HG02884 (cell line): ENCODE measurements at regions not wholly inside any gene's neighbourhood (a gene's known extent, or its start where the extent isn't known, plus 50 kb on each side); places are given as distances from the start of the nearest gene placed in this dataset.

Experiments
- ATAC-seq: cut with Tn5 transposase; IDR thresholded peaks from one replicate; pipeline ENCODE4 v1.9.1; 2021; ENCODE audit warnings: mild to moderate bottlenecking, moderate library complexity; ENCODE audit not compliant: unreplicated experiment

DNA sequence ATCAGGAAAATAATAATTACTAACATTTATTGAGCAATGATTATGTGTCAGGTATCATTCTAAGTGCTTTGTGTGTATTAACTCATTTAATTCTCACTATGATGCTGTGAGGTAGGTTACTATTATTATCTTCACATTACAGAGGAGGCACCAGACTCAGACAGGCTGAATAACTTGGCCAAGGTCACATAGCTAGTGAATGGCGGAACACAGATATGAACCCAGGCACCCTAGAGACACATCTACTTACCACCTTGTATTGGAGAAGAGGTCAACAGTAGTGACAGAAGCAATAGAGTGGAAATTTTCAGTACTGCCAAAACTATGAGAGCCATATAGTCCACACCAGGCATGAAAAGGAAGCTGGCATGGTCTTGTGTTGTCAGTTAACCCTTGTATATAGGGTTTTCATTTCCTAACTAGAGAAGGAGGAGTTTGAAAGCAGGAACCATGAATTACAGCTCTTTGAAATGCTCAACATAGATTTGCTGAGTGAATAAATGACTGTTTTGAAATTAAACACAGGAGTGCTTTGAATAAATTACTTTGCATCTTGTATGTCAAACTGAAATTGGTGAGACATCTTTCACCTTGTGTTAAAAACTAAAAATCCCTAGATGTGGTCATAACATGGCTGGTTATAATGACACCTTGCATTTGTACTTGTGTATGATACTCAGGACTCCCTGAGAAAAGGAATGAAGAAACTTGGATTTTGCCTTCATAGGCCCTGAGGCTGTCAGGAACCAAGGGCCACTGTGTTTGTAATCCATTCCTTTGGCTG, 71.8 kb downstream of the RTL9 start:
- ATAC-seq, result no peak

DNA sequence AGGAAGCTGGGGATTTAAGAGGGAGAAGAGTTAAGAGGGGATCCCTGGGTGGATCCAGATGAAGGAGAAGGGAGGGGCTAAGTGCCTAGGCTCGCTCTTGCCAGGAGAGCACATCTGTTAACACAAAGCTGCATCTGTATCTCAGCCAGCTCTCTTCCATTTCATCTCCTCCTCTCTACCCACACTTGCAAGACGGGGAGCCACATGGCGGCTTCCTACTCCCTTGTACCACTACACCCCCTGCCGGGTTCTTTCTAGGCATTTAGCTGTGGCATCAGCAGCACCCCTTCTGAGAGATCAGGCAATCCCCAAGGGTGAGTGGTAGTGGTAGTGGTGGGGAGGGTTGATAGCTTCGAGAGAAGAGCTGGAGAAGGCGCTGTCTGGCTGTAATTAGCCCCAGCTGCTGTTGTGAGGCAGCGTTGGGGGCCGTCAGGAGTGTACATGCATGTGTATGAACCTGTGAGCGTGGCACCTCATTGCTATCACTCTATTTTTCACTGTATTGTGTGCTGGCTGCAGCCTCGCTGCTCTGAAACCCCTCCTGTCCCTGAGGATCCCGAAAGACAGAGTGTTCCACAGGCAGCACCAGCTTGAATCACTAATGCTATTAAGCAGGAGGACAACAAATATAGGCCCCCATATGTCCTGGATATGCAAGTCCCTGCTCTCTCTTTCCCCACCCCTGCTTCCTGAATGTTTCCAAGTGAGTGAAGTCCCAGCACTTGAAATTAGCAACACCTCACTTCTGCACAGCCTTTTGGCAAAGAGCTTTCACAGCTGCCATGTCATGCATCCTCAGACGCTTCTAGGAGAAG, 73.7 kb downstream of the RTL9 start:
- no peak for ATAC-seq

GRCh38 chrX:110432906-110433215, 74.2 kb downstream of the RTL9 start:
- ATAC-seq, result no peak

DNA sequence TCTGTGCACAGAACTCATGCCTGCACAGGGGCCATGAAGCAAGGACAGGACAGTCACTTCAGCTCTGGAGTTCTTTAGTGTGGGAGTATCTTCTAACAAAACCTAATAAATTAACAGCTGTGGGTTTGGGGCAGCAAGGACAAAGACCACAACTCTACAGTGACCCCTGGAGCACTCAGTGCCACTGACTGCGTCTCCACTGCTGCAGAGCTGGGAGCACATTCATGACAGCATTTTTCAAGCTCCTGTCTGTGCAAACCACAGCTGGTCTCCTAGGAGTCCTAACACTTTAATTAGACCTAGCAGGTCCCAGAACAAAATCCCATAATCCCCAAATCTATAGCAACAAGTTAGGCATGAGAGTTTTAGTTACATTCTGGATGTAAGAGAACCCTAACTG, 76.5 kb downstream of the RTL9 start:
- ATAC-seq, result no peak

GRCh38 chrX:110436523-110436922, 77.9 kb downstream of the RTL9 start:
- ATAC-seq, result no peak

GRCh38 chrX:110437686-110438085, 79.0 kb downstream of the RTL9 start:
- no peak for ATAC-seq

DNA sequence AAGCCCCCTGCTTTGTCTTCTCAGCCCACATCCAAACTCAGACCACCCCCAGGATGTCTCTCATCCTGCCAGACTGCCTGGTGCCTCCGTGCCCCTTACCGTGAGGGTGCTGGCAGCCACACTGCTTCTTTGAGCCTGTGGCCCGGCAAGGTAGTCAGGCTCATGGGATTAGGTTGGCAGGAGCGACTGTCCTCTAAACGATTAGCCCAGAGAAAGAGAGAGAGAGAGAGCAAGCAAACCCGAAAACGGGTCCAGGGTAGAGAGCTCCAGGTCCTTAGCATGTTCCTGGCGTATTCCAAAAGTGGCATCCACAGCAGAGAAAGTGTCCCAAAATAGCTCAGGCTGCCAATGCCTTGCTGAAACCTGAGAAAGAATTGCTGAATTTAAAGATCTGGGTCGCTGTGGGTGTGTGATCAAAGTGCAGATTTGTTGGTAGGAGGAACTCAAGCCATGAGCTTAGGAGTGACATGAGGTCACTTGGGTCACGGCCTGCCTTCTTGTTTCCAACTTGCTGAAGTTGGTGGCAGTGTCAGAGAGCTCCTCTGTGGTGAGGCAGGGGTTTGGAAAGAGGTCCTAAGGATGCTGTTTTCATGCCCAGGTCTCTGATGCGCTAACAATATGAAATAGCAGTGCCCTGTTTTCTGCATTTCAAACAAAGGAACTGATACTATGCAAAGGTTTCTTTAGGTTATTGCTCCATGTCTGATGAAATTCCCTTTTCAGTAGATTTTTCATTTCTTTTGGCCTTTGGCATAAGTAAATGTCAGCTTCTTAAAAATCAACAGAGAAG, 81.6 kb downstream of the RTL9 start:
- ATAC-seq, result no peak

DNA sequence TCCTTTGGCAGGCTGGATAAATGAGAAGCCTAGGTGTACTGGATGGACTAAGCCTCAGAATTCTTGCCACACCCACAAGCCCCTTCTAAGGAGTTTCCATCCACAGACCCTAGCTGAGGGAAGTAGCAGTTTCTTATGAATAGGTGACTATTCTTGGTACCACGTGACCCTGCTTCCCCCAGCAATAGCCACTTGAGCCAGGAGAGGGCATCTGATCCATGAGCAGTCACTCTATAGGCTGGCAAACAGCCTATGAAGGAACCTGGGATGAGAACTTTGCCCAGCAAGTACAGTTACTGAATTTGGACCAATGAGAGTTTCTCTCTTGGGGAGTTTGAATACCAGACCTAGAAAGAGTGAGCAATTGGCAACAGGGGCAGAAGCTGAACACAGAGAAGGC, 84.0 kb downstream of the RTL9 start:
- peak; percentile 81 for ATAC-seq

DNA sequence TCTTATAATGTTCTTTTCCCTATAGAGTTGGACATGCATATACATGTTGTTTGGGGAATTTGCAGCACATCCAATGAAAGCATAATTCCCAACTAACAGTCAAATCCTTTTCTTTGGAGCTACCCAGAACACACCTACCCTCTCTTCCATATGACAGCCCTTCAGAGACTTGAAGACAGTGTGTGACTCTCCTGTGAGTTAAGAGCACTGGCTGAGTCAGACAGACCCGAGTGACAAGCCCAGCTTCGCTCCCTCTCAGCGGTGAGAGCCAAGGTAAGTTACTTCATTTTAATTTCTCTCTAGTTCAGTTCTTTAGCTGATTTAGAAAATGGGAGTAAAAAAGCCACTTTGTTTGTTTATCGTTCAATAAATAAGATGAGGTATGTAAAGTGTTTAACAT, 86.3 kb downstream of the RTL9 start:
- no peak for ATAC-seq

- ATAC-seq, result no peak
These were observed 89.8 kb downstream of the RTL9 start for GRCh38 chrX:110448459-110448858.

- ATAC-seq, result no peak
These were observed 90.7 kb downstream of the RTL9 start for GRCh38 chrX:110449312-110449711.

- ATAC-seq, result peak; percentile 81
These were observed 91.4 kb downstream of the RTL9 start for GRCh38 chrX:110450050-110450449.

DNA sequence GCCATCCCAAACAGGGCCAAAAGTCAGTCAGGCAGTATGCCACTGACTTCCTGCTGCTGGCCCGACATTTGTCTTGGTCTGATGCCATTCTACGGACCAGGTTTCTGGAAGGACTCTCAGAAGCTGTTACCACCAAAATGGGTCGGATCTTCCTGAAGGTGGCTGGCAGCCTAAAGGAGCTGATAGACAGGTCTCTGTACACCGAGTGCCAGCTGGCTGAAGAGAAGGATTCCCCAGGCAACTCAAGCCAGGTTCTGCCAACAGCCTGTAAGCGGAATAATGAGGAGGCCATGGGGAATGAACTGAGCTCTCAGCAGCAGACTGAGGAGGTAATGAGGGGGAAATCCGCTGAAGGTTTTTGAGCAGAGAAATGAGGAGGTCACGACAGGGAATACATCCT, 95.7 kb downstream of the RTL9 start:
- no peak for ATAC-seq

GRCh38 chrX:110462957-110463356, 104.3 kb downstream of the RTL9 start:
- no peak for ATAC-seq

- no peak for ATAC-seq
These were observed 108.1 kb downstream of the RTL9 start for GRCh38 chrX:110466790-110467189.

GRCh38 chrX:110472265-110472664, 113.6 kb downstream of the RTL9 start:
- no peak for ATAC-seq

- no peak for ATAC-seq
These were observed 119.1 kb downstream of the RTL9 start for GRCh38 chrX:110477593-110478228.

GRCh38 chrX:110491846-110492620, 133.4 kb downstream of the RTL9 start:
- ATAC-seq, result no peak

DNA sequence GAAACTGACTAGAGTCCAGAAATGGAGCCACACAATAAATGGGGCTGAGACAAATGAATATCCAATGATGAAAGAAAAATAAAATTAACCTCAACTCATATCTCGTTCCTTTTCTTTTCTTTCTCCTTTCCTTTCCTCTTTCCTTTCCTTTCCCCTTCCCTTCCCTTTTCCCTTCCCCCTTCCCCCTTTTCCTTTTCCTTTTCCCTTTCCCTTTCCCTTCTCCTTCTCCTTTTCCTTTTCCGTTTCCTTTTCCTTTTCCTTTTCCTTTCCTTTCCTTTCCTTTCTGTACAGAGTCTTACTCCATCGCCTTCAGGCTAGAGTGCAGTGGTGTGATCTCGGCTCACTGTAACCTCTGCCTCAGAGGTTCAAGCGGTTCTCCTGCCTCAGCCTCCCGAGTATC, 146.3 kb downstream of the RTL9 start:
- no peak for ATAC-seq

DNA sequence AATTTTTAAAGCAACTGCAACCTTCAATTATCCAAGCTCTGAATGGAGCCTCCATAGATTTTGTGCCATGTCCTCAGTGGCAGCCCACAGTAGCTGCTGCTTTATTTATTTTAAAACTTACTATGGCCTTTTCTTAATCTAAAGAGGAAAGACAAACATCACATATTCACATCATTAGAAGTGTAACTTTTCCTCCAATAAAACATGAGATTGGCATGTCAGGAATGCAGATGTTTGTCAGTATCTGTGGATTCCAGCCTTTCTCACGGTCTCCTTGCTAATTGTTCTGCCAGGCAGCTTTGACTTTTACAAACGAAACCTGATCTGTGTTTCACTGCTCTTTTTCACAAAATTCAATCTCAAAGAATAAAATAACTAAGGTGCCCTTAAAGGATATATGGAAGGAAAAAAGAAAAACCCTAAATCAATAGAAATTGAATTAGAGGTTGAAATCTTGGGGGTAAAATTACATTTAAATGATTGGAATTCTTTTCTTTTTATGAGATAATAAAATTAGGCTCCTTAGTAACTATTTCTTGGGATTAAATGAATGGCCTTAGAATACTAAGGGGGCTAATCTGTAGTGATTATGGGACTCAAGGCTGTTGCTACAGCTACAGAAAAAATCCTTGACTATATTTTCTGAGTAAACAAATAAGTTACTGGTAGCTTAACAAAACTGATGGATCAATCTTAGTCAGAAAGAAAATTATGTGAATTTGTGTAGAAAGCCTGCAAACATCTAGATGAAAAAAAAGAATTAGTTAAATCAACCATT, 151.3 kb downstream of the RTL9 start:
- no peak for ATAC-seq
